OCI-LY1 (cell line): ENCODE measurements at regions not wholly inside any gene's neighbourhood (a gene's known extent, or its start where the extent isn't known, plus 50 kb on each side); places are given as distances from the start of the nearest gene placed in this dataset.

ENCODE experiments used
- EZH2 ChIP-seq: fragments of 200-600 bp; sonication (generic), shearing (Covaris generic); IDR thresholded peaks from 2 replicates; pipeline ENCODE4 v1.8.0; 2017; ENCODE audit warnings: borderline replicate concordance, mixed run types, mild to moderate bottlenecking, antibody characterized with exemption, low read length, moderate library complexity, mixed read lengths
- TF ChIP-seq, protein P1 (sequence below): fragments of 200-600 bp; sonication (generic), shearing (Covaris generic); IDR thresholded peaks from 2 replicates; pipeline ENCODE4 v1.5.1; 2017; ENCODE audit warnings: mild to moderate bottlenecking, antibody characterized with exemption, low read length, moderate library complexity, mixed read lengths

DNA sequence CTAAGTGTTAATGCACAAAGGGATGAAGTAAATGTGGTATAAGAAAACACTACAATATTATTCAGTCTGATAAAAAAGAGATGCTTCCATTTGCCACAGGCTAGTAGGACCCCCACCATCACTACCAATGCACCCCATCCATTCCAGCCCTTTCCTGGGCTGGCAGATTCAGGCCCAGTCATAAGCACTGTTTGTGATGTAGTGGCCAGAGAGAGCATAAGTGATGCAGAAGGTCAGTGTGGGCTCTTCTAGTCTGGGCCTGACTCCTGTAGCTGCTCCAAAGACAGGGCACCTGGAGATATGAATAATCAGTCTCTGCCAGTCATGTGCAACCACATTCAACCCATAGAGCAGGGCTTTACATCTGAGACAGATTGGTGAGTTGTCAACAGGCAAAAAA is 1294.7 kb downstream of the TMEM121 start:
- TF ChIP-seq, protein P1, sequence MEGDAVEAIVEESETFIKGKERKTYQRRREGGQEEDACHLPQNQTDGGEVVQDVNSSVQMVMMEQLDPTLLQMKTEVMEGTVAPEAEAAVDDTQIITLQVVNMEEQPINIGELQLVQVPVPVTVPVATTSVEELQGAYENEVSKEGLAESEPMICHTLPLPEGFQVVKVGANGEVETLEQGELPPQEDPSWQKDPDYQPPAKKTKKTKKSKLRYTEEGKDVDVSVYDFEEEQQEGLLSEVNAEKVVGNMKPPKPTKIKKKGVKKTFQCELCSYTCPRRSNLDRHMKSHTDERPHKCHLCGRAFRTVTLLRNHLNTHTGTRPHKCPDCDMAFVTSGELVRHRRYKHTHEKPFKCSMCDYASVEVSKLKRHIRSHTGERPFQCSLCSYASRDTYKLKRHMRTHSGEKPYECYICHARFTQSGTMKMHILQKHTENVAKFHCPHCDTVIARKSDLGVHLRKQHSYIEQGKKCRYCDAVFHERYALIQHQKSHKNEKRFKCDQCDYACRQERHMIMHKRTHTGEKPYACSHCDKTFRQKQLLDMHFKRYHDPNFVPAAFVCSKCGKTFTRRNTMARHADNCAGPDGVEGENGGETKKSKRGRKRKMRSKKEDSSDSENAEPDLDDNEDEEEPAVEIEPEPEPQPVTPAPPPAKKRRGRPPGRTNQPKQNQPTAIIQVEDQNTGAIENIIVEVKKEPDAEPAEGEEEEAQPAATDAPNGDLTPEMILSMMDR: no peak
- TF ChIP-seq EZH2: no peak
